GM19035 (cell line): ENCODE measurements at regions not wholly inside any gene's neighbourhood (a gene's known extent, or its start where the extent isn't known, plus 50 kb on each side); places are given as distances from the start of the nearest gene placed in this dataset.

Experiments
- ATAC-seq: cut with Tn5 transposase; IDR thresholded peaks from one replicate; pipeline ENCODE4 v1.9.1; 2021; ENCODE audit not compliant: unreplicated experiment

DNA sequence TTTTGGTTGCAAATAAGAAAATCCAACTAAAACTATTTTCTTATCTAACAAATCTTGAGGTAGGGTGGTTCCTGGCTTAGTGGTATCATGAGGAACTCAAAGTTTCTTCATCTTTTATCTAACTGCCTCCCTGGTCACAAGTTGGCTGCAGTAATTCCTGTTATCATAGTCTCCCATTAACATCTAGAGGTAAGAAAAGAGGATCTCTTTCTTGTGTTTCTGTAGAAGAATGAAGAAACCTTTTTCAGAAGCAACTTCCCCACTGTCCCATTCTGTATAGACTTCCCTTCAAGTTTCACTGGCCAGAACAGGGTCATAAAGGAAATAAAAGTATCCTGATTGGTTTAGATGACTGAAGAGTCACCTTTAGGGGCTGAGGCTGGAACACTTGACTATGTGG is 81.8 kb upstream of the ELL2 start:
- no peak for ATAC-seq

DNA sequence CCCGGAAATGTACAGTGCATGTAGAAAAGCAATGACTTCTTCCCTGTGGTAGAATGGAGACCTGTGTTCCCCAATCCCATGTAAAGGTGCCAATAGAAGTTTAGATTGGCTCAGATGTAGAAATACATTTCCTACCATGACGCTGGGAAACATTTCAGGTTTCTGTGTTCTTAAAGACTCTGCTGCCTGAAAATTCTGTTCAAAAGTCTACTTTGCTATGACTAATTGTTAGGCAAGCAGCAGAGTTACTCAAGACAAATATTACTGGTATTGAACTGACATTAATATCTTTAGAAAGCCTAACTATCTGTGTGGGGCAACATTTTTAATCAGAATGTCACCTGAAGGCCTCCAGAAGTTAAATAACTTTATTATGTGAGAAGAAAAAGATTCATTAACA is 75.5 kb upstream of the ELL2 start:
- ATAC-seq: no peak

DNA sequence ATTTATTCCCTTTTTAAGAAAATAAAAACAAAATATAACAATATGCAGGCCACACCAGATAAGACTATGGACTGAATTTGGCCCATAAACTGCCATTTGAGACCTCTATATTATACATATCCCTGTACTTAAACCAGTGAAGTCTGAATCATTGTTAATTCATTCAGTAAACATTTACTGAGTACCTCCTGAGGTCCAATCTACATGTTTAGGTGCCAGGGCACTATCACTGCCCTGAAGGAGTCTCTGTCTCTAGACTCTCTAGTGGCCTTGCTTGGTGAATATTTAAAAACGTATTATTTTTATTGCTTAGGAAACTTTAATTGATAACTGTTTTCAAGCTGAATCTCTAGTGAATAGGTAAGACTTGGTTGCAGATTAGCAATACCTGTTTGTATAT is 74.7 kb upstream of the ELL2 start:
- ATAC-seq: no peak

DNA sequence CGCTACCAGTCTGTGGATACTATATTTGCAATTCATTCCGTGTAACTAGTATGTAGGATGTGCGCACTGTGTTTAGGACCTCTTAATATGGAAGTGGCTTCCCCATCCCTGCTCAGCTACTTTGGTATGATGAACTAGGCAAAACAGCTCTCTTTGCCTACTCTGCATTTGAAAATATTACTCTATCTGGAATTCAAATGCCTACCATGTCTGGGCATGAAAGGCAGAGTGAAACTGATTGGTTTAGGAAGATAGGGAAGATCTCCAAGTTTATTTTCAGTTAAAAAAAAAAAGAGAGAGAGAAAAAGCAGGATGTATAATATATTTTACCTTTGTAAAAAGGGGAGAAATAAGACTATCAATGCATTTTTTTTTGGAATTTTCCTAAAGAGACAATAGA is 74.1 kb upstream of the ELL2 start:
- ATAC-seq: no peak

DNA sequence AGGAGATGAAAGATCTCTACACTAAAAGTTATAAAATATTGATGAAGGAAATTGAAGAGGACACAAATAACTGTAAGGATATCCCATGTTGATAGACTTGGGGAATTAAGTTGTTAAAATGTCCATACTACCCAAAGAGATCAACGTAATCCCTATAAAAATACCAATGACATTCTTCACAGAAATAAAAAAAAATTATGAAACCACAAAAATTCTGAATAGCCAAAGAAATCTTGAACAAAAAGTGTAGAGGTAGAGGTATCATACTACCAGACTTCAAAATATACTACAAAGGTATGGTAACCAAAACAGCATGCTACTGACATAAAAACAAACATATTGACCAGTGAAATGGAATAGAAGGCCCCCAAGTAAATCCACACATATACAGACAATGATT is 71.5 kb upstream of the ELL2 start:
- no peak for ATAC-seq

DNA sequence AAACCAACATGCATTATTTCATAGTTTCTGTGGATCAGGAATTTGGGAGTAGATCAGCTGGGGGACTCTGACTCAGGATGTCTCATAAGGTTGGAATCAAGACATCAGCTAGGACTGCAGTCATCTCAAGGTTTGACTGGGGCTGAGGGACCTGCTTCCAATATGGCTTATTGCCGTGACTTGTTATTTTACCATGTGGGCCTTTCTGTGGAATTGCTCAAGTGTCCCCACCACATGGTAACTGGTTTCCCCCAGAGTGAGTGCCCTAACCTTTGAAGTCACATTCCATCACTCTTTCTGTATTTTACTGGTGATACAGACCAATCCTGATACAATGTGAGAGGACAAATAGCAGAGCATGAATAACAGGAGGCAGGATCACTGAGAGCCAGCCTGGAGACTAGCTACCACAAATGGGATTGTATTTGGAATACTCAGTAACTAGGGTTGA is 70.2 kb upstream of the ELL2 start:
- ATAC-seq: no peak

DNA sequence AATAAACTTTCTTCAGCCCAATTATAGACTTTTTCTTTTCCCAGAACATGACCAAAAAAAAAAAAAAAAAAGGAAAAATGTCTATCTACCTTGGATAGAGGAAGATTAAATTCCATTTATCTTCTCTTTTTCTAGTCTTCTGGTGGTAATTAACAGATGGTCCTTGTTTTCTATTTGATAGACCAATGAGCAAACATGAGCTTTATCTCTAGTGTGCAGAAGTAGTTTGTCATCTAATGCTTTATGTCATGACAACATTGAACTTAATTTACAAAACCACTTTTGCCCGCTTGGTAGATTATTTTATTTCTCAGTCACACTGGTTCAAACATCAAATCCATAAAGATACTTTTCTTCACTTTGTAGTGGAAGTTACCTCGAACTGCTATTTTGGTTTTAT is 69.5 kb upstream of the ELL2 start:
- ATAC-seq: no peak

DNA sequence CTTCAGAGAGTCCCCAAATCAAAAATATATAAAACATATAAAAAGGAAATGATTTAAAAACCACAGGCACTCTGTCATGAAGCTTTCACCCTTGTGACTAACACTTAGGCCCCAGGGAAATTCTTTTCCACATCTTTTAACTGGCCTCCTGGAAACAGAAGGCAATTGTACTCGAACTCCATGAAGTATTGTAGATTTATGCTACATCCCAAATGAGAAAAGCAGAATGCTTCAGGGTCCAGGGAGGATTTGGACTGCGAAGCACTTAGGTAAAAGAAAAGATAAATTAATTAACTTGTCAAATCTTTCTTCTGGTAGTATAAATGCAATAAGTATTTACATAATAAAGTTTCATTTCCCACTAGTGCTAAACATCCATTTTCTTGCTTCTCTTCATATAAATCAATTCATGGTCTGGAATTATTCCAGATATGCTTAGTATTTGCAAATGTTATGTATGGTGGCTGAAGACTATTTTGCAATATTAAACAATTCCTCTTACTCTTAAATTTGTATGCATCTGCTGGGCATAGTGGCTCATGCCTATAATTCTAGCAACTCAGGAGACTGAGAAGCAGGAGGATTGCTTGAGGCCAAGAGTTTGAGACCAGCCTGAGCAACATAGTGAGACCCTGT is 64.9 kb upstream of the ELL2 start:
- no peak for ATAC-seq

DNA sequence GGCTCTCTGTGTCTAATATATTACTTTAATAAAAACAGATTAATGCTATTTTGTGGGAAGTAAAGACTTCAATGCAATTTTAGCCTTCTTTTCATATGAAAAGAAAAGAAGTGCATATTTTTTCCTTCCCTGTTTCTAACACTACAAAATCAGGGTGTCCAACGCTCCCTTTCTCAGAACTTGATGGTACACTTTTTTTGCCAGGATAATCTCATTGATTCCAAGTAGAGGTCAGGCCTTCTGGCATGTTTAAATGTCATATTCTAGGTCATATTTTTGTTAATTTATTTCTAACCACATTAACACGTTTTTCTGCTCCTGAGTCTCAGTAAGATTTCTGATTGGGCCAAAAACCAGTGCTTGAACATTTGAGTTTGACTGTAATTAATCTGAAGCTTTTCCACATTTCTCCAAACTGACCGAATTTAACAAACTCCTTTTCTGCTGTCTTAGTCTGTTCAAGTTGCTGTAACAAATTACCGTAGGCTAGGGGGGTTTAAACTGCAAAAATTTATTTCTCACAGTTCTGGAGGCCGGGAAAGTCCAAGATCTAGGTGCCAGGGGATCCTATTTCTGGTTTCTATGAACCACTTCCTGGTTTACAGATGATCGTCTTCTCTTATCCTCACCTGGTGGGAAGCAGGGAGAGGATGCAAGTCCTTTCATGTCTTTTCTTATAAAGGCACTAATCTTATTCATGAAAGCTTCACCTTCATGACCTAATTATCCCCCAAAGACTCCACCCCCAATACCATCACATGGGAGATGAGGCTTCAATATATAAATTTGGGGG is 63.2 kb upstream of the ELL2 start:
- no peak for ATAC-seq

DNA sequence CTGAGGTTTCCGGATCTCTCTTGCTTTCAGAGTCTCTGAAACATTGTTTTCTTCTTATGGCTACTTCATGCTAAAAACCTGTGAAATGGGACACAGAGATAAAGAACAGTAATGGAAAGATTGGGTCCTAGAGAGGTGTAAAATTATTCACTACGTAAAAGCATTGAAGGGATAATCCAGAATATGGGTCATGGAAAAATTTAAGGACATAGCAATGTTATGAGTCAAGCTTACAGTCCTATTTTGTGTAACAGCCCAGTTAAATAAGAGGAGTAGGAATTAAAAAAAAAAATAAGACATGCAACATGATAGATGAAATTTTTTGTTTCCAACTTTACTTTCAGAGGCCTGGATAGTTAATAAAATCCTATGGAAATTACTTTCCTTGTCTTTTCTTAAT is 61.9 kb upstream of the ELL2 start:
- no peak for ATAC-seq

DNA sequence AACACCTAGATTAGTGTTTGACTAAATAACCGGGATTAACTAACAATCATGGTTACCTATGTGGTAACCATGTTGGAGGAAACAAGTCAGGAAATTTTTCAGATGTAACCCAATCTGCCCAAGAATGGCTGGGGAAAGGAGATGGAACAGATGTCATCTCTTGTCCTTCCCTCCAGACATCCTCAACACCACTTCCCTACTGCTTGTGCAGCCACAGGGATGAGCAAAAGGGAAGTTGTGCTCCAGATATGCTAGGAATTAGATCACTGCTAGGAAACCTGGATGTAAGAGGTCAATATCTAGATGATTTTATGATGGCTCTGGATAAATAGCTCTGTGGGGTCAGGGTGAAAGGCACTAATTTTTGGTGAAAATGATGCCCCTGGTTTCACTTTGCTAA is 61.3 kb upstream of the ELL2 start:
- no peak for ATAC-seq

DNA sequence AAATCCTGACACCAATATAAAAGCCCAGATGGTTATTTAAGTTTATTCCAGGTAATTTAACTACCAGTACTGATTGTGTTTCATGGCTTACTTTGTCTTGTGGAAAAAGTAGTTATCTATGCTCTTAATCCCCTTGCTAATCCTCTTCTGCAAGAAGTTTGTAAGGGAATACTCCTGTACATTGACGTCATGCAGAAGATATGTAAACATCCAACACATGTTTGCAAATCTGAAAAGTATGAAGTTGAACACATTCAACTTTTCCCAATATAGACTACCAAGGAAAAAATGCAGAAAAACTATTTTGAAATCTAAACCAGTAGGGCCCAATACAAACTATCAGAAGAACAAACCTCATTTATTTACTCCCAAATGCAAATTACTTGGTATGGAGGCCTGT is 56.3 kb upstream of the ELL2 start:
- no peak for ATAC-seq

DNA sequence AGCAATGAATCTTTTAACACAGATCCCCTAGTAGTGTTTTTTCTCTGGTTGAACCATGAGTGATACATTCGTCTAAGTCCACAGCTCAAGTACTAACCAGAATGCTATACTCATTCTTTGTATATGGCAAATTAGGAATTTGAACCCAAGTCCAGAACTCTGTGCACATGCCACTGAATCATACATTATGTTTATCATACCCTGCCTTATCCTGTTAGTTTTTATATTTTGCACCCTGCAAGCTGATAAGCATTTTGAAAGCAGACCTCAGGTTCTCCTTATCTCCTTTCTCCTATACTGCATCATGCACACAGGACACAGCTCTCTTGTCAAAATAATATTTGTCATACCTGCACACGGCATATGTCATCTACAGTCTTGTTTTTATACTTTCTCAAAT is 54.6 kb upstream of the ELL2 start:
- ATAC-seq: no peak

DNA sequence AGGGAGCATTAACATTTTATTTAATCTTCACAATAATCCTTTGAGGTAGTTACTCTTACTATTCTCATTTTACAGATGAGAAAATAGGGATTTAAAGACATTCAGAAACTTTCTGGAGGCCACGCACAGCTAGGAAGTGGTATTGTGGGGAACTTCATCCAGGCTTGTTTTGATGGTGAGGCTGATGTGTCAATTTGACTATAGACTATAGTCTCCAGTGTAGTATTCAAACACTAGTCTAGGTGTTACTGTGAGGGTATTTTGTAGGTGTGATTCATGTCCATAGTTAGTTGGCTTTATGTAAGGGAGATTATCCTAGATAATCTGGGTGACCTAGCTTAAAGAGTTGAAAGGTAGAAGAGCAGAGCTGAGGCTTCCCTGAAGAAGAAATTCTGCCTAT is 54.1 kb upstream of the ELL2 start:
- no peak for ATAC-seq

DNA sequence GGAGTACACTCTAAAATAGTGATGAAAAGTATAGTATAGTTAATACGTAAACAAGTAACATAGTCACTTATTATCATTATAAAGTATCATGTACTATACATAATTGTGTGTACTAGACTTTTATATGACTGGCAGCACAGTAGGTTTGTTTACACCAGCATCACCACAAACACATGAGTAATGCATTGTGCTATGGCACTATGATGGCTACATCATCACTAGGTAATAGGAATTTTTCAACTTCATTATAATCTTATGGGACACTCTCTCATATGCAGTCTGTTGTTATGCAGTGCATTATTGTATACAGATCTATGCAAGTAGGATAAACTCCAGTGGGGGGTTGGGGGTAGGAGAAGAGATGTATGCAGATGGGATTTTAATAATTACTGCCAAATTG is 52.7 kb upstream of the ELL2 start:
- no peak for ATAC-seq

DNA sequence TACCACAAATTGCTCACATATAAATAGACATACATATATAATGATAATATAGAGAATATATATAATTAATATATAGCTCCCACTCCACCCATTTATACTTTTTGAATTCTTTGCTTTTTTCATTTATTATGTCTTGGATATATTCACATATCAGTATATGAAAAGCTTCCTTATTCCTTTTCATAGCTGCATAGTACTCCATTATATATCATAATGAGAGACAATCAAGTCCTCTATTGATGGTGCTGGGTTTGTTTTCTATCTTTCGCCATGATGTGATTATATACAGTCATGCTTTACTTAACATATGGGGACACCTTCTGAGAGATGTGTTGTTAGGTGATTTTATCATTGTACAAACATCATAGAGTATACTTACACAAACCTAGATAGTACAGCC is 51.6 kb upstream of the ELL2 start:
- ATAC-seq: no peak

DNA sequence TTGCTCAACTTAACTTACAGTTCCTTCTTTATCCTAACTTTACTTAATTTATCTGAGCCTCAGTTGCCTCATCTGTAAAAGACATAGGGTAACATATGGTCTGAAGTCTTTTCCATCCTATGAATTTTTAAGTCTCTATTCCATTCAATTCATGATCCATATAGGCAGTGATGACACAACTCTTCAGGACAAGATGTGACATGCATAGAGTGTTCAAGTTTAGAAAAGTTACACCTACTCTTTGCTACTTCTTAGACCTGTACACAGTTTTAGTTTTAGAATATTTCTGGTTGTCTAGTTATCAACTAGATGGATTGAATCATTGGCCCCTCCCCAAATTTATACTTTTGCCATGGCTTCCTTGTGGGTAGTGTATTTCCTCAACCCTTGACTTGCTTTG is 50.7 kb upstream of the ELL2 start:
- ATAC-seq: no peak
